K562 (cell line): ENCODE measurements at regions not wholly inside any gene's neighbourhood (a gene's known extent, or its start where the extent isn't known, plus 50 kb on each side); places are given as distances from the start of the nearest gene placed in this dataset.

Source experiments
- BACH1 ChIP-seq: fragments of 200-800 bp; sonication (Bioruptor generic); IDR thresholded peaks from 2 replicates; pipeline ENCODE4 v1.6.1; 2016; ENCODE audit warnings: missing genetic modification characterization, missing compliant biosample characterization
- BRCA1 ChIP-seq, 2 experiments: fragments of 450-650 bp in 1 of 2; sonication (generic) in 1 of 2; formaldehyde crosslinking in 1 of 2; IDR thresholded peaks; 2 replicates each; pipeline versions ENCODE4 v1.5.0 to v1.6.1; 2017 to 2020; ENCODE audit warnings: mild to moderate bottlenecking in 1 of 2, missing genetic modification reagents in 1 of 2
- CREB1 ChIP-seq, 2 experiments: sonication (generic) in 1 of 2; formaldehyde crosslinking in 1 of 2; IDR thresholded peaks; 2 replicates each; pipeline versions ENCODE4 v1.6.1 to v1.8.0; 2012 to 2022; ENCODE audit warnings: inconsistent platforms in 1 of 2, mild to moderate bottlenecking in 1 of 2, missing genetic modification reagents in 1 of 2, moderate library complexity in 1 of 2
- MEF2A ChIP-seq: IDR thresholded peaks from 2 replicates; pipeline ENCODE4 v1.6.1; 2011; ENCODE audit warnings: low read depth, mild to moderate bottlenecking, low read length, moderate library complexity; ENCODE audit not compliant: control insufficient read depth
- POLR2AphosphoS5 ChIP-seq: IDR thresholded peaks from 2 replicates; pipeline ENCODE4 v1.6.1; 2011; ENCODE audit warnings: mild to moderate bottlenecking, low read depth, low read length, moderate library complexity; ENCODE audit not compliant: control insufficient read depth, insufficient read depth
- SRSF9 ChIP-seq: fragments of 200-400 bp; formaldehyde crosslinking; IDR thresholded peaks from 2 replicates; pipeline ENCODE4 v1.6.1; 2017; ENCODE audit warnings: low read depth, low read length, borderline replicate concordance
- SUPT5H ChIP-seq: fragments of 450-650 bp; IDR thresholded peaks from 2 replicates; pipeline ENCODE4 v1.6.1; 2016
- ZNF24 ChIP-seq: fragments of 450-650 bp; IDR thresholded peaks from 2 replicates; pipeline ENCODE4 v1.6.1; 2016
- ZNF384 ChIP-seq: IDR thresholded peaks from 2 replicates; pipeline ENCODE4 v1.6.1; 2012; ENCODE audit warnings: low read depth, low read length, improper control_type of control experiment
- TF ChIP-seq, protein P1 (sequence below), 2 experiments: fragments of 450-650 bp in 1 of 2; IDR thresholded peaks; 2 replicates each; pipeline ENCODE4 v1.6.1; 2011 to 2017; ENCODE audit warnings: low read depth in 2 of 2, antibody characterized with exemption in 1 of 2, borderline replicate concordance in 1 of 2, low read length in 1 of 2, mild to moderate bottlenecking in 1 of 2, mixed read lengths in 1 of 2; ENCODE audit not compliant: control insufficient read depth in 1 of 2
- TF ChIP-seq, protein P2 (sequence below), 3 experiments: IDR thresholded peaks in 2 of 3; conservative IDR thresholded peaks in 1 of 3; 2 replicates each; pipeline ENCODE4 v1.5.1; 2011 to 2012; ENCODE audit warnings: low read length in 3 of 3, mild to moderate bottlenecking in 3 of 3, control low read depth in 2 of 3, improper control_type of control experiment in 1 of 3, inconsistent platforms in 1 of 3, low read depth in 1 of 3, mixed read lengths in 1 of 3, moderate library complexity in 1 of 3; ENCODE audit not compliant: insufficient read depth in 2 of 3
- TF ChIP-seq, protein P3 (sequence below): fragments of 450-650 bp; formaldehyde crosslinking; IDR thresholded peaks from 2 replicates; pipeline ENCODE4 v1.4.0; 2020; ENCODE audit warnings: mild to moderate bottlenecking, mixed read lengths
- TF ChIP-seq, protein P4 (sequence below): fragments of 250-450 bp; sonication (Bioruptor Pico); IDR thresholded peaks from 2 replicates; pipeline ENCODE4 v1.5.0; 2020; ENCODE audit warnings: mild to moderate bottlenecking, borderline replicate concordance

DNA sequence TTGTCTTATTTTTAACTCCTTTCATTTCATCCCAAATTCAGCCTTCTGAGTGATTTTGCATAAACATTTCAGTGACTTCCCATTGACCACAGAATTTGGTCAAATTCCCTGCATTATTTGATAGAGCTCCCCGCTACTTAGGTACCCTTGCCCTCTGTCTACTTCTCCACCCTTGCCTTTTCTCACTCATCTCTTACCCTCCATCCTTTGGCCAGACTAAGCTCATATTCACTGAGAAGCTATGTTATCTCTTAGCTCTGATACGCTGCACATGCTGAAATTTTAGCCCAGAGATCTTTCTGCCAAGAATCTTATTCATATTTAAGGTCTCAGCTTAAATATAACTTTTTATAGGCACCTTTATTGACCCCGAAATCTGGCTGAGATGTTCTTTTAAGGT, 1031.9 kb downstream of the ADGRL3 start:
- TF ChIP-seq ZNF24, result no peak
- TF ChIP-seq BRCA1 (IDR thresholded peaks at IDR 0.05), result no peak
- TF ChIP-seq BRCA1 (CRISPR knock-in tag; IDR thresholded peaks at IDR 0.05), result no peak
- no peak for TF ChIP-seq SRSF9
- TF ChIP-seq, protein P1, sequence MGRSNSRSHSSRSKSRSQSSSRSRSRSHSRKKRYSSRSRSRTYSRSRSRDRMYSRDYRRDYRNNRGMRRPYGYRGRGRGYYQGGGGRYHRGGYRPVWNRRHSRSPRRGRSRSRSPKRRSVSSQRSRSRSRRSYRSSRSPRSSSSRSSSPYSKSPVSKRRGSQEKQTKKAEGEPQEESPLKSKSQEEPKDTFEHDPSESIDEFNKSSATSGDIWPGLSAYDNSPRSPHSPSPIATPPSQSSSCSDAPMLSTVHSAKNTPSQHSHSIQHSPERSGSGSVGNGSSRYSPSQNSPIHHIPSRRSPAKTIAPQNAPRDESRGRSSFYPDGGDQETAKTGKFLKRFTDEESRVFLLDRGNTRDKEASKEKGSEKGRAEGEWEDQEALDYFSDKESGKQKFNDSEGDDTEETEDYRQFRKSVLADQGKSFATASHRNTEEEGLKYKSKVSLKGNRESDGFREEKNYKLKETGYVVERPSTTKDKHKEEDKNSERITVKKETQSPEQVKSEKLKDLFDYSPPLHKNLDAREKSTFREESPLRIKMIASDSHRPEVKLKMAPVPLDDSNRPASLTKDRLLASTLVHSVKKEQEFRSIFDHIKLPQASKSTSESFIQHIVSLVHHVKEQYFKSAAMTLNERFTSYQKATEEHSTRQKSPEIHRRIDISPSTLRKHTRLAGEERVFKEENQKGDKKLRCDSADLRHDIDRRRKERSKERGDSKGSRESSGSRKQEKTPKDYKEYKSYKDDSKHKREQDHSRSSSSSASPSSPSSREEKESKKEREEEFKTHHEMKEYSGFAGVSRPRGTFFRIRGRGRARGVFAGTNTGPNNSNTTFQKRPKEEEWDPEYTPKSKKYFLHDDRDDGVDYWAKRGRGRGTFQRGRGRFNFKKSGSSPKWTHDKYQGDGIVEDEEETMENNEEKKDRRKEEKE (IDR thresholded peaks at IDR 0.05; ENCODE audit: borderline replicate concordance in 1 of 2, control insufficient read depth in 1 of 2, low read depth in 2 of 2, low read length in 1 of 2), result no peak
- no peak for TF ChIP-seq MEF2A
- TF ChIP-seq POLR2AphosphoS5, result no peak
- TF ChIP-seq, protein P2, sequence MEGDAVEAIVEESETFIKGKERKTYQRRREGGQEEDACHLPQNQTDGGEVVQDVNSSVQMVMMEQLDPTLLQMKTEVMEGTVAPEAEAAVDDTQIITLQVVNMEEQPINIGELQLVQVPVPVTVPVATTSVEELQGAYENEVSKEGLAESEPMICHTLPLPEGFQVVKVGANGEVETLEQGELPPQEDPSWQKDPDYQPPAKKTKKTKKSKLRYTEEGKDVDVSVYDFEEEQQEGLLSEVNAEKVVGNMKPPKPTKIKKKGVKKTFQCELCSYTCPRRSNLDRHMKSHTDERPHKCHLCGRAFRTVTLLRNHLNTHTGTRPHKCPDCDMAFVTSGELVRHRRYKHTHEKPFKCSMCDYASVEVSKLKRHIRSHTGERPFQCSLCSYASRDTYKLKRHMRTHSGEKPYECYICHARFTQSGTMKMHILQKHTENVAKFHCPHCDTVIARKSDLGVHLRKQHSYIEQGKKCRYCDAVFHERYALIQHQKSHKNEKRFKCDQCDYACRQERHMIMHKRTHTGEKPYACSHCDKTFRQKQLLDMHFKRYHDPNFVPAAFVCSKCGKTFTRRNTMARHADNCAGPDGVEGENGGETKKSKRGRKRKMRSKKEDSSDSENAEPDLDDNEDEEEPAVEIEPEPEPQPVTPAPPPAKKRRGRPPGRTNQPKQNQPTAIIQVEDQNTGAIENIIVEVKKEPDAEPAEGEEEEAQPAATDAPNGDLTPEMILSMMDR (IDR thresholded peaks at IDR 0.05 in 2 of 3, conservative IDR thresholded peaks at IDR 0.05 in 1 of 3; ENCODE audit: insufficient read depth in 2 of 3, low read depth in 1 of 3, low read length in 3 of 3), result no peak
- TF ChIP-seq CREB1 (IDR thresholded peaks at IDR 0.05), result no peak
- TF ChIP-seq CREB1 (CRISPR knock-in tag; IDR thresholded peaks at IDR 0.05), result no peak
- TF ChIP-seq, protein P3, sequence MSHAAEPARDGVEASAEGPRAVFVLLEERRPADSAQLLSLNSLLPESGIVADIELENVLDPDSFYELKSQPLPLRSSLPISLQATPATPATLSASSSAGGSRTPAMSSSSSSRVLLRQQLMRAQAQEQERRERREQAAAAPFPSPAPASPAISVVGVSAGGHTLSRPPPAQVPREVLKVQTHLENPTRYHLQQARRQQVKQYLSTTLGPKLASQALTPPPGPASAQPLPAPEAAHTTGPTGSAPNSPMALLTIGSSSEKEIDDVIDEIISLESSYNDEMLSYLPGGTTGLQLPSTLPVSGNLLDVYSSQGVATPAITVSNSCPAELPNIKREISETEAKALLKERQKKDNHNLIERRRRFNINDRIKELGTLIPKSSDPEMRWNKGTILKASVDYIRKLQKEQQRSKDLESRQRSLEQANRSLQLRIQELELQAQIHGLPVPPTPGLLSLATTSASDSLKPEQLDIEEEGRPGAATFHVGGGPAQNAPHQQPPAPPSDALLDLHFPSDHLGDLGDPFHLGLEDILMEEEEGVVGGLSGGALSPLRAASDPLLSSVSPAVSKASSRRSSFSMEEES (CRISPR knock-in tag), result no peak
- no peak for TF ChIP-seq ZNF384
- TF ChIP-seq SUPT5H, result no peak
- TF ChIP-seq, protein P4, sequence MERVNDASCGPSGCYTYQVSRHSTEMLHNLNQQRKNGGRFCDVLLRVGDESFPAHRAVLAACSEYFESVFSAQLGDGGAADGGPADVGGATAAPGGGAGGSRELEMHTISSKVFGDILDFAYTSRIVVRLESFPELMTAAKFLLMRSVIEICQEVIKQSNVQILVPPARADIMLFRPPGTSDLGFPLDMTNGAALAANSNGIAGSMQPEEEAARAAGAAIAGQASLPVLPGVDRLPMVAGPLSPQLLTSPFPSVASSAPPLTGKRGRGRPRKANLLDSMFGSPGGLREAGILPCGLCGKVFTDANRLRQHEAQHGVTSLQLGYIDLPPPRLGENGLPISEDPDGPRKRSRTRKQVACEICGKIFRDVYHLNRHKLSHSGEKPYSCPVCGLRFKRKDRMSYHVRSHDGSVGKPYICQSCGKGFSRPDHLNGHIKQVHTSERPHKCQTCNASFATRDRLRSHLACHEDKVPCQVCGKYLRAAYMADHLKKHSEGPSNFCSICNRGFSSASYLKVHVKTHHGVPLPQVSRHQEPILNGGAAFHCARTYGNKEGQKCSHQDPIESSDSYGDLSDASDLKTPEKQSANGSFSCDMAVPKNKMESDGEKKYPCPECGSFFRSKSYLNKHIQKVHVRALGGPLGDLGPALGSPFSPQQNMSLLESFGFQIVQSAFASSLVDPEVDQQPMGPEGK (CRISPR knock-in tag), result no peak
- no peak for TF ChIP-seq BACH1 (tag)
